ENCODE measurements at regions not wholly inside any gene's neighbourhood (a gene's known extent, or its start where the extent isn't known, plus 50 kb on each side); places are given as distances from the start of the nearest gene placed in this dataset.

DNA sequence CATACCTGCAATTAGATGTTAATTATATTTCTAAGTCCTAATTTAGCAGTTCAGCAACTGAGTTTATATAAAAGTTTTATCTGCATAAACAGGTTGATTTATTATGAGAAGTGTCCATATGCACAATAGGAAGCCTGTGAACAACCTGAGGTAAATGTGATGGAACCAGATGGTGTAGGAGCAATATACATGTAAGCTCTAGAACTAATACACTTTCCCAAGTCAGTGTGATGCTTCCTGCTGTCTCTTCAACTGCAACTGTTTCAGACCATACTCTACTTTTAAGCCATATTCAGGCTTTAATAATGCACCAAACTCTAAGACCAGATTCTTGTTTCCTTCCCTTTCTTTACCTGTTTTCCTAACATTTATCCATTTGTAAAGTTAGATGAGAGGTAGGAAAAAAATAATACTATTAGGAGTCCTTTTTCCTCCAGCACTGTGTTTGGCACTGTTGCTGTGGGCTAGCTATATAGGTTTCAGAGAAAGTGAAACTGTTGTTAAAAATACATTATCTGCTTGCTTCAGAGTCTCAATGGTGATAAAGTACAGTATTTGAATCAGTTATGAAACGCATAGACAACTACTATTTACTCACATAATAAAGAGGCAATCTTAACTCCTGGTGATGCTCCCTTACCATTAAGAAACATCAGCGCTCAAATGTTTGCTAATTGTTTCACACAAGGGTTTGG, 1009.3 kb downstream of the GRIK2 start:
- Histone ChIP-seq H3K18ac (ENCODE audit: extremely low read depth, low read length) (no peak overlapping the region), H3K79me2 (ENCODE audit: control insufficient read depth in 1 of 2, insufficient read depth in 2 of 2, low read length in 2 of 2) (no peaks in the 10 kb centered on the region), H2BK12ac (ENCODE audit: low read depth, low read length) (no peak overlapping the region), H3K23ac (ENCODE audit: insufficient read length) (no peak overlapping the region), H3K9me3 (ENCODE audit: insufficient read depth in 2 of 2, low read depth in 1 of 2, low read length in 1 of 2) (no peaks in the 10 kb centered on the region), H3K14ac (ENCODE audit: insufficient read length) (no peak overlapping the region), H2AK5ac (ENCODE audit: low read depth, low read length) (no peak overlapping the region), H3K36me3 (ENCODE audit: control insufficient read depth in 2 of 4, insufficient read depth in 4 of 4, low read length in 3 of 4) (no peaks in the 10 kb centered on the region), H3K79me1 (ENCODE audit: low read depth, low read length) (no peaks in the 10 kb centered on the region), H2BK5ac (ENCODE audit: low read depth, low read length) (no peak overlapping the region), H2BK15ac (ENCODE audit: low read length) (no peak overlapping the region), H4K5ac (ENCODE audit: insufficient read length, low read depth, low read length) (no peak overlapping the region), H4K20me1 (replicated peaks in 1 of 2; ENCODE audit: control insufficient read depth in 1 of 2, insufficient read depth in 2 of 2, low read length in 2 of 2) (no peaks in the 10 kb centered on the region), H2BK20ac (ENCODE audit: low read length) (no peak overlapping the region), H3K4me1 (replicated peaks in 1 of 4; ENCODE audit: control insufficient read depth in 3 of 4, insufficient read depth in 4 of 4, low read length in 3 of 4) (no peaks in the 10 kb centered on the region), H3K27ac (ENCODE audit: low read depth, low read length) (no peak overlapping the region), H3K56ac (replicated peaks; ENCODE audit: insufficient read length, low read depth, low read length) (no peak overlapping the region), H4K8ac (ENCODE audit: extremely low read depth, insufficient read depth, low read length) (no peak overlapping the region), H3K27me3 (replicated peaks in 1 of 4; ENCODE audit: control insufficient read depth in 3 of 4, extremely low read depth in 1 of 4, insufficient read depth in 3 of 4, low read length in 3 of 4) (no peaks in the 10 kb centered on the region), H3K4ac (replicated peaks; ENCODE audit: insufficient read length, low read depth, low read length) (no peak overlapping the region), H3K9ac (replicated peaks in 1 of 4; ENCODE audit: extremely low read depth in 1 of 4, low read depth in 3 of 4, low read length in 3 of 4) (no peak overlapping the region), H2AFZ (ENCODE audit: low read length) (no peak overlapping the region), H2BK120ac (replicated peaks; ENCODE audit: low read depth, low read length) (no peak overlapping the region), H3K4me3 (ENCODE audit: extremely low read depth in 1 of 4, insufficient read depth in 2 of 4, low read depth in 3 of 4, low read length in 4 of 4) (no peak overlapping the region), H4K91ac (replicated peaks; ENCODE audit: insufficient read length, low read length) (no peak overlapping the region), H3K4me2 (ENCODE audit: insufficient read depth in 1 of 2, low read depth in 2 of 2, low read length in 2 of 2) (no peak overlapping the region), H3K23me2 (ENCODE audit: low read depth, low read length) (no peaks in the 10 kb centered on the region)
- DNase-seq (ENCODE audit: low read depth in 1 of 2, low spot score in 2 of 2) (no peak), FAIRE-seq (no peak)
- WGBS, 2 experiments (ENCODE audit: extremely low coverage in 1 of 2, insufficient coverage in 1 of 2, insufficient read length in 1 of 2, insufficient replicate concordance in 2 of 2, low coverage in 1 of 2, low lambda C conversion rate in 2 of 2, missing lambda C conversion rate in 1 of 2): 88% methylated on average over 2 of the region's 2 CpGs; no CpG with 5 or more reads in 1 of the 2 experiments
- CTCF ChIA-PET (ENCODE audit: partially characterized antibody): no interaction called here
- POLR2A ChIA-PET (ENCODE audit: partially characterized antibody): no interaction called here
- no peak for TF ChIP-seq SP1 (IDR thresholded peaks at IDR 0.05; ENCODE audit: low read depth, low read length)
- TF ChIP-seq NRF1 (IDR thresholded peaks at IDR 0.05; ENCODE audit: low read depth, low read length): no peak
- TF ChIP-seq GABPA (IDR thresholded peaks at IDR 0.05; ENCODE audit: borderline replicate concordance, insufficient read depth, low read length): no peak
- TF ChIP-seq HDAC6 (IDR thresholded peaks at IDR 0.05; ENCODE audit: low read depth, low read length): no peak
- TF ChIP-seq TEAD4 (IDR thresholded peaks at IDR 0.05; ENCODE audit: low read depth, low read length): no peak
- no peak for TF ChIP-seq BCL11A (IDR thresholded peaks at IDR 0.05; ENCODE audit: low read depth in 2 of 2, low read length in 2 of 2)
- TF ChIP-seq MAFK (IDR thresholded peaks at IDR 0.05; ENCODE audit: low read depth, low read length): no peak

All from H1 (cell line).